Adrenal gland (tissue), 5 donors: ENCODE measurements at regions not wholly inside any gene's neighbourhood (a gene's known extent, or its start where the extent isn't known, plus 50 kb on each side); places are given as distances from the start of the nearest gene placed in this dataset.

Experiments
- CTCF ChIP-seq, 6 experiments: fragments of 450-650 bp in 4 of 6; fragments of 200-600 bp in 2 of 6; sonication (generic) in 1 of 6; IDR thresholded peaks; 1 replicate in 5 of 6; 2 replicates in 1 of 6; pipeline versions ENCODE4 v1.5.1 to v1.8.0; 2016 to 2021; ENCODE audit warnings: antibody characterized with exemption in 6 of 6, mild to moderate bottlenecking in 2 of 6, moderate library complexity in 1 of 6
- POLR2A ChIP-seq, 2 donors: fragments of 450-650 bp; IDR thresholded peaks; one replicate each; pipeline ENCODE4 v1.6.1; 2017; ENCODE audit warnings: antibody characterized with exemption in 2 of 2, mild to moderate bottlenecking in 2 of 2, moderate library complexity in 1 of 2
- donor health status: DM: no; HTN: no; CAD: no.

GRCh38 chr22:33975841-33976240, 55.6 kb upstream of the LARGE1 start:
- TF ChIP-seq CTCF (IDR thresholded peaks at IDR 0.05), result no peak
- TF ChIP-seq POLR2A (IDR thresholded peaks at IDR 0.05), result no peak
